A549 (cell line): ENCODE measurements at regions not wholly inside any gene's neighbourhood (a gene's known extent, or its start where the extent isn't known, plus 50 kb on each side); places are given as distances from the start of the nearest gene placed in this dataset.

ENCODE experiments used
- ATAC-seq, 2 experiments: fragments of 200-7000 bp in 1 of 2; fragments of >200 bp in 1 of 2; cut with Nextera tagmentation in 1 of 2; cut with Tn5 transposase in 1 of 2; 3 replicates each; pipeline versions ENCODE4 v1.8.0 to v1.9.1; 2018 to 2020; ENCODE audit warnings: mild to moderate bottlenecking in 1 of 2, moderate library complexity in 1 of 2
- CTCF ChIA-PET: fragments of 300-600 bp; sonication (Branson Sonifier 250); formaldehyde crosslinking; extraction: SDS; loops from one replicate; lab custom pipeline; 2021; ENCODE audit warnings: antibody characterized with exemption, inconsistent platforms; lab: Yijun Ruan, JAX
- POLR2A ChIA-PET: fragments of 350-600 bp; formaldehyde crosslinking; extraction: SDS; loops from one replicate; lab custom pipeline; 2021; ENCODE audit warnings: antibody characterized with exemption, inconsistent platforms; lab: Yijun Ruan, JAX
- DNase-seq, 2 experiments: peaks; one replicate each; pipeline versions ENCODE4 v3.0.0 to v3.0.0-alpha.2; 2011 to 2016; ENCODE audit warnings: low read depth in 1 of 2, low spot score in 1 of 2
- FAIRE-seq: peaks from 2 replicates; lab custom pipeline; 2011; peaks lifted over from hg19 to GRCh38; lab: Jason Lieb, UNC
- H3K27ac ChIP-seq, 2 experiments: fragments of >200 bp; sonication (Bioruptor Twin); formaldehyde crosslinking; 3 replicates each; pipeline ENCODE4 v1.5.1; 2016 to 2017
- H3K4me1 ChIP-seq: fragments of >200 bp; sonication (Bioruptor Twin); formaldehyde crosslinking; 3 replicates; pipeline ENCODE4 v1.6.1; 2016
- H3K4me2 ChIP-seq: fragments of >200 bp; sonication (Bioruptor Twin); formaldehyde crosslinking; 3 replicates; pipeline ENCODE4 v1.6.1; 2016
- H3K4me3 ChIP-seq: fragments of >200 bp; sonication (Bioruptor Twin); formaldehyde crosslinking; 3 replicates; pipeline ENCODE4 v1.5.1; 2016
- H3K9me3 ChIP-seq: fragments of >200 bp; sonication (Bioruptor Twin); formaldehyde crosslinking; 3 replicates; pipeline ENCODE4 v1.6.1; 2016
- BHLHE40 ChIP-seq: IDR thresholded peaks from 2 replicates; pipeline ENCODE4 v1.6.1; 2012; ENCODE audit warnings: low read depth, low read length, inconsistent platforms
- CBX2 ChIP-seq: fragments of 200-600 bp; sonication (generic); IDR thresholded peaks from 2 replicates; pipeline ENCODE4 v1.6.1; 2016; ENCODE audit warnings: low read depth, mild to moderate bottlenecking, borderline replicate concordance
- CBX8 ChIP-seq: fragments of 200-600 bp; sonication (generic); IDR thresholded peaks from 2 replicates; pipeline ENCODE4 v1.6.1; 2016
- CHD4 ChIP-seq: fragments of 200-600 bp; sonication (generic); IDR thresholded peaks from 2 replicates; pipeline ENCODE4 v1.6.1; 2016; ENCODE audit warnings: antibody characterized with exemption, mild to moderate bottlenecking, borderline replicate concordance
- EHMT2 ChIP-seq: fragments of 200-600 bp; sonication (generic); IDR thresholded peaks from 2 replicates; pipeline ENCODE4 v1.6.1; 2016; ENCODE audit warnings: antibody characterized with exemption, low read depth, mild to moderate bottlenecking, moderate library complexity
- EP300 ChIP-seq, 2 experiments: fragments of >200 bp; sonication (Bioruptor Twin); formaldehyde crosslinking; IDR thresholded peaks; 2 replicates in 1 of 2; 3 replicates in 1 of 2; pipeline ENCODE4 v1.6.1; 2016 to 2017
- ESRRA ChIP-seq: fragments of 150-350 bp; IDR thresholded peaks from 2 replicates; pipeline ENCODE4 v1.6.1; 2014; ENCODE audit warnings: mild to moderate bottlenecking, low read length, borderline replicate concordance
- FOSL2 ChIP-seq, 2 experiments: fragments of 450-650 bp in 1 of 2; fragments of >200 bp in 1 of 2; sonication (Bioruptor Twin) in 1 of 2; formaldehyde crosslinking; IDR thresholded peaks; 2 replicates each; pipeline versions ENCODE4 v1.5.0 to v1.6.1; 2016 to 2020; ENCODE audit warnings: mild to moderate bottlenecking in 1 of 2, moderate library complexity in 1 of 2
- FOXS1 ChIP-seq: fragments of 250-450 bp; sonication (Bioruptor Pico); IDR thresholded peaks from 2 replicates; pipeline ENCODE4 v1.5.0; 2020; ENCODE audit warnings: mild to moderate bottlenecking, moderate library complexity
- HDAC2 ChIP-seq: fragments of 200-600 bp; sonication (generic); IDR thresholded peaks from 2 replicates; pipeline ENCODE4 v1.6.1; 2016
- JUNB ChIP-seq: fragments of >200 bp; sonication (Bioruptor Twin); formaldehyde crosslinking; IDR thresholded peaks from 2 replicates; pipeline ENCODE4 v1.6.1; 2016
- KDM1A ChIP-seq: fragments of 200-600 bp; sonication (generic); IDR thresholded peaks from 2 replicates; pipeline ENCODE4 v1.6.1; 2016; ENCODE audit warnings: low read depth, mild to moderate bottlenecking
- NFE2L2 ChIP-seq: fragments of 150-350 bp; conservative IDR thresholded peaks from 2 replicates; pipeline ENCODE4 v1.6.1; 2014; ENCODE audit warnings: low read length
- POLR2A ChIP-seq: IDR thresholded peaks from 2 replicates; pipeline ENCODE4 v1.6.1; 2012; ENCODE audit warnings: mild to moderate bottlenecking, low read length
- RAD21 ChIP-seq, 2 experiments: fragments of >200 bp in 1 of 2; sonication (Bioruptor Twin) in 1 of 2; formaldehyde crosslinking in 1 of 2; IDR thresholded peaks in 1 of 2; conservative IDR thresholded peaks in 1 of 2; 2 replicates in 1 of 2; 3 replicates in 1 of 2; pipeline ENCODE4 v1.6.1; 2012 to 2018; ENCODE audit warnings: inconsistent platforms in 1 of 2
- RARB ChIP-seq: fragments of 250-450 bp; sonication (Bioruptor Pico); IDR thresholded peaks from 2 replicates; pipeline ENCODE4 v1.8.0; 2021; ENCODE audit warnings: mild to moderate bottlenecking, moderate library complexity
- RCOR1 ChIP-seq: fragments of 150-350 bp; IDR thresholded peaks from 2 replicates; pipeline ENCODE4 v1.6.1; 2014; ENCODE audit warnings: antibody characterized with exemption, low read length, low read depth
- RFX5 ChIP-seq: fragments of 450-650 bp; IDR thresholded peaks from 2 replicates; pipeline ENCODE4 v1.7.1; 2014; ENCODE audit warnings: antibody characterized with exemption, mild to moderate bottlenecking, moderate library complexity
- SMC3 ChIP-seq: fragments of >200 bp; sonication (Bioruptor Twin); formaldehyde crosslinking; IDR thresholded peaks from 3 replicates; pipeline ENCODE4 v1.6.1; 2018; ENCODE audit warnings: inconsistent platforms
- SREBF2 ChIP-seq: fragments of 450-650 bp; IDR thresholded peaks from 2 replicates; pipeline ENCODE4 v1.6.1; 2014; ENCODE audit warnings: mild to moderate bottlenecking, moderate library complexity
- TFCP2L1 ChIP-seq: fragments of 250-450 bp; sonication (Bioruptor Pico); IDR thresholded peaks from 2 replicates; pipeline ENCODE4 v1.5.0; 2021; ENCODE audit warnings: mild to moderate bottlenecking
- TP53 ChIP-seq: fragments of 250-450 bp; sonication (Bioruptor Pico); IDR thresholded peaks from 2 replicates; pipeline ENCODE4 v1.5.0; 2021; ENCODE audit warnings: mild to moderate bottlenecking, moderate library complexity
- ZC3H11A ChIP-seq: fragments of 450-650 bp; IDR thresholded peaks from 2 replicates; pipeline ENCODE4 v1.6.1; 2014; ENCODE audit warnings: antibody characterized with exemption, mild to moderate bottlenecking
- ZFP36 ChIP-seq: fragments of 450-650 bp; IDR thresholded peaks from 2 replicates; pipeline ENCODE4 v1.6.1; 2014; ENCODE audit warnings: borderline replicate concordance; ENCODE audit not compliant: partially characterized antibody
- ZSCAN20 ChIP-seq: fragments of 250-450 bp; sonication (Bioruptor Pico); IDR thresholded peaks from 2 replicates; pipeline ENCODE4 v1.8.0; 2022; ENCODE audit warnings: mild to moderate bottlenecking, moderate library complexity
- WGBS: methylation state at CpG from one replicate; pipeline ENCODE4 v1.1.6; 2017; ENCODE audit errors: missing lambda C conversion rate; 5-methylcytosine and 5-hydroxymethylcytosine counted together
- TF ChIP-seq, protein P1 (sequence below): fragments of 200-600 bp; sonication (generic); IDR thresholded peaks from 2 replicates; pipeline ENCODE4 v1.6.1; 2016; ENCODE audit warnings: antibody characterized with exemption, mild to moderate bottlenecking, moderate library complexity

DNA sequence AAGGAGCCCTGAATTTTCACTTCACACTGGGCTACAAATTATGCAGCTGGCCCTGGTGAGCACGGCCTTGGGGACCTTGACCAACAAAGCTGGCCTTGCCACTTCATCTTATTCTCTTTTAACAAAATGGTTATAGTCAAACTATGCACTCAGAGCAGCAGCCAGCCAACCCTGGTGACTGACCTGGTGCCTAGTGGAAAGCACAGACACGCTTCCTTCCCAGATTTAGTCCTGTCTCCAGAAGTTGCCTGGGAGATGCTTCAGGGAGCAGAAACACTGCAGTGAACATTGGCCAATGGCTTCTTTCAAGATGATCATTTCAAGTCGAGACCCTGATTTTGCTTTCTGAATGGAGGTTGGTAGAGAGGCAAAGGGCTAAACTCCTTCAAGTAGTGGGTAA is 249.3 kb downstream of the SIPA1L2 start (continued):
- TF ChIP-seq, protein P1, sequence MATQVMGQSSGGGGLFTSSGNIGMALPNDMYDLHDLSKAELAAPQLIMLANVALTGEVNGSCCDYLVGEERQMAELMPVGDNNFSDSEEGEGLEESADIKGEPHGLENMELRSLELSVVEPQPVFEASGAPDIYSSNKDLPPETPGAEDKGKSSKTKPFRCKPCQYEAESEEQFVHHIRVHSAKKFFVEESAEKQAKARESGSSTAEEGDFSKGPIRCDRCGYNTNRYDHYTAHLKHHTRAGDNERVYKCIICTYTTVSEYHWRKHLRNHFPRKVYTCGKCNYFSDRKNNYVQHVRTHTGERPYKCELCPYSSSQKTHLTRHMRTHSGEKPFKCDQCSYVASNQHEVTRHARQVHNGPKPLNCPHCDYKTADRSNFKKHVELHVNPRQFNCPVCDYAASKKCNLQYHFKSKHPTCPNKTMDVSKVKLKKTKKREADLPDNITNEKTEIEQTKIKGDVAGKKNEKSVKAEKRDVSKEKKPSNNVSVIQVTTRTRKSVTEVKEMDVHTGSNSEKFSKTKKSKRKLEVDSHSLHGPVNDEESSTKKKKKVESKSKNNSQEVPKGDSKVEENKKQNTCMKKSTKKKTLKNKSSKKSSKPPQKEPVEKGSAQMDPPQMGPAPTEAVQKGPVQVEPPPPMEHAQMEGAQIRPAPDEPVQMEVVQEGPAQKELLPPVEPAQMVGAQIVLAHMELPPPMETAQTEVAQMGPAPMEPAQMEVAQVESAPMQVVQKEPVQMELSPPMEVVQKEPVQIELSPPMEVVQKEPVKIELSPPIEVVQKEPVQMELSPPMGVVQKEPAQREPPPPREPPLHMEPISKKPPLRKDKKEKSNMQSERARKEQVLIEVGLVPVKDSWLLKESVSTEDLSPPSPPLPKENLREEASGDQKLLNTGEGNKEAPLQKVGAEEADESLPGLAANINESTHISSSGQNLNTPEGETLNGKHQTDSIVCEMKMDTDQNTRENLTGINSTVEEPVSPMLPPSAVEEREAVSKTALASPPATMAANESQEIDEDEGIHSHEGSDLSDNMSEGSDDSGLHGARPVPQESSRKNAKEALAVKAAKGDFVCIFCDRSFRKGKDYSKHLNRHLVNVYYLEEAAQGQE, result no peak
- TF ChIP-seq FOXS1 (no peak), FOSL2 (IDR thresholded peaks at IDR 0.05) (no peak), FOSL2 (CRISPR knock-in tag; IDR thresholded peaks at IDR 0.05) (no peak)

- TF ChIP-seq RAD21 (conservative IDR thresholded peaks at IDR 0.05 in 1 of 2, IDR thresholded peaks at IDR 0.05 in 1 of 2) (no peak), ZFP36 (no peak), EP300 (IDR thresholded peaks at IDR 0.05) (no peak)
- POLR2A ChIA-PET, result no interaction called here
- CTCF ChIA-PET, result no interaction called here
- ATAC-seq (no peak), DNase-seq (no peak), FAIRE-seq (no peak)
- H3K9me3 ChIP-seq, result no peaks in the 10 kb centered on the region
- 81% methylated on average over 3 of the region's 3 CpGs for WGBS
- no peak overlapping the region for H3K4me3 ChIP-seq
- no peak overlapping the region for H3K27ac ChIP-seq
- H3K4me1 ChIP-seq, result peaks cover 12% of the 10 kb centered on the region; the same call in 1 of the 3 replicates
- no peak overlapping the region for H3K4me2 ChIP-seq
Observed at GRCh38 chr1:232380131-232380530, 249.8 kb downstream of the SIPA1L2 start.

DNA sequence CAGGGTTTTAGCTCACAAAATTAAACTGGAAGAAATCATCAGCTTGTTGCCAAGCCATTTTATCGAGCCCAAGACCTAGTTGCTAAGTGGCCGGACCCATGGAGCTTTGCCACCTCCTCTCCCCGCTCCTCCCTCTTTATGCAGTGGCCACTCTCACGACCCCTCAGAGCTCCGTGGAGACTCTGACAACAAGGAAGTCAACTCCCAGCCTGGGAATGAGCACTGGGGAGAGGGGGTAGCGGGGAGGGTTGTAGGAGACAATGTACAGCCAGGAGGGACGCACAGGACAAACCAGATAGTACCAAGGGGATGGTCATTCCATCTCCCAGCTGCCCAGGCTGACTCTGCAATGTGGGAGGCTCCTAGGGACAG is 250.9 kb downstream of the SIPA1L2 start:
- POLR2A ChIA-PET, result no interaction called here
- no peak overlapping the region for H3K27ac ChIP-seq
- TF ChIP-seq RFX5, result no peak
- no peak for TF ChIP-seq NFE2L2
- no peak for TF ChIP-seq ZC3H11A
- no peak for TF ChIP-seq SMC3
- TF ChIP-seq RARB (CRISPR knock-in tag), result no peak
- no peak for TF ChIP-seq ZSCAN20
- no peak for TF ChIP-seq CBX8
- TF ChIP-seq CHD4, result no peak
- TF ChIP-seq KDM1A, result no peak
- TF ChIP-seq POLR2A, result no peak
- TF ChIP-seq EHMT2, result no peak
- no peak for TF ChIP-seq SREBF2
- 84% methylated on average over 7 of the region's 7 CpGs for WGBS
- H3K9me3 ChIP-seq, result no peaks in the 10 kb centered on the region
- ATAC-seq (no peak), DNase-seq (no peak), FAIRE-seq (no peak)
- no peak overlapping the region for H3K4me2 ChIP-seq
- peaks cover 12% of the 10 kb centered on the region; the same call in 1 of the 3 replicates for H3K4me1 ChIP-seq
- CTCF ChIA-PET, result interaction anchor here (1.5 kb wide), 1 partner anchor 94 kb away, joined by 3 read pairs; no protein-coding TSS in a partner anchor
- H3K4me3 ChIP-seq, result no peak overlapping the region

DNA sequence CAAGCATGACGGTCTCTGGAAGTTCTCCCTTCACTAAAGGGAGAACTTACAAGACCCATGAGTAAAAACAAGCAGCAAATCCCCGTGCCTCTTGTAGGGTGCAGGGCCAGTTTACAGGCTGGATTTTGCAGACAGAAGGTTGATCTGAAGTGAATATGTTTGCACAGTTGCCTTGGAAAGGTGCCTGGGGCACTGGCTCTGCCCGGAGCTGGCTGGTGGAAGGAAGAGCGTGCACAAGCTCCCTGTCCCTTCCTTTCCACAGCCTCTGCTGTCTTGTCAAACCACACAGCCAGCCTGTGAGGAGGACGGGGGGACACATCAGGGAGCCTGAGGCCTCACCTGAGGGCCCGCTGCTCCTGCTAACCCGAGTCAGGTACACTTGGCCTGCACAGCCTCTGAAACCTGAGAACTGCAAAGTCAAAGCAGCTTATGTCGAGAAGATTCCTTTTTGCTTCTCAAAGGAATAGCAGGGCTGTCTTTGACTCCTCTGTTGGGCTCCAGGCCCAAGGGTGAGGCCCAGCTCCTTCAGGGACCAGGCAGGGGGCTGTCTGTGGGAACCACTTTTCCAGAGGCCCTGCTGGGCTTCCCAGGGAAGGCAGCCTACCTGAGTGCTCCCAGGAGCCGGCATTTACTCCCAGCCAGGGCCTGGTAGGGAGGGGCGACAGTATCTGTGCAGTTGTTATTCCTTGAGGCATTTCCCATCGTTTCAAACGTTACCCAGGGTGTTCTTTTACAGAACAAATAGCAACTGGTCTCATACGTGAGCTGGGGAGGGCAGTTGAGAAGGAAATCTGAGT is 251.5 kb downstream of the SIPA1L2 start:
- H3K4me2 ChIP-seq, result no peak overlapping the region
- CTCF ChIA-PET, result interaction anchor here (1.3 to 1.5 kb wide), 2 partner anchors 15 to 94 kb away, joined by 3 read pairs; no protein-coding TSS in a partner anchor
- WGBS, result 63% methylated on average over 12 of the region's 13 CpGs
- FAIRE-seq, result no peak
- POLR2A ChIA-PET, result no interaction called here
- DNase-seq, result no peak
- H3K9me3 ChIP-seq, result no peaks in the 10 kb centered on the region
- H3K4me1 ChIP-seq, result peaks cover 12% of the 10 kb centered on the region; the same call in 1 of the 3 replicates
- 0 out of 6 replicates have a peak overlapping the region, but pooled peaks of 1 of the 2 experiments have one; percentile 2 for H3K27ac ChIP-seq
- no peak for ATAC-seq
- no peak overlapping the region for H3K4me3 ChIP-seq
- no peak for TF ChIP-seq TFCP2L1 (CRISPR knock-in tag)
- no peak for TF ChIP-seq JUNB
- no peak for TF ChIP-seq RCOR1
- TF ChIP-seq ZFP36, result no peak
- TF ChIP-seq CBX2, result no peak
- no peak for TF ChIP-seq HDAC2
- TF ChIP-seq ESRRA, result no peak
- TF ChIP-seq, protein P1, result no peak
- TF ChIP-seq TP53 (CRISPR knock-in tag), result no peak
- no peak for TF ChIP-seq CHD4
- no peak for TF ChIP-seq BHLHE40
- TF ChIP-seq POLR2A, result no peak
